SU-DHL-6 (cell line): ENCODE measurements at regions not wholly inside any gene's neighbourhood (a gene's known extent, or its start where the extent isn't known, plus 50 kb on each side); places are given as distances from the start of the nearest gene placed in this dataset.

Experiments used
- H2AFZ ChIP-seq: fragments of 200-600 bp; sonication (generic); 2 replicates; pipeline ENCODE4 v1.6.1; 2014; ENCODE audit warnings: low read depth, mild to moderate bottlenecking, moderate library complexity, mixed read lengths, antibody characterized with exemption, low read length; ENCODE audit not compliant: severe bottlenecking
- H3F3A ChIP-seq: fragments of 200-600 bp; shearing (Covaris generic); 2 replicates; pipeline ENCODE4 v1.6.0; 2016; ENCODE audit warnings: antibody characterized with exemption, mild to moderate bottlenecking; ENCODE audit not compliant: insufficient read depth
- H3K27ac ChIP-seq: fragments of 200-600 bp; sonication (generic); 2 replicates; pipeline ENCODE4 v1.5.1; 2016; ENCODE audit warnings: low read depth, mild to moderate bottlenecking, low read length, moderate library complexity, mixed read lengths
- H3K27me3 ChIP-seq: fragments of 200-600 bp; sonication (generic), shearing (Covaris generic); 2 replicates; pipeline ENCODE4 v1.6.0; 2014; ENCODE audit warnings: mild to moderate bottlenecking, low read length
- H3K36me3 ChIP-seq: fragments of 200-600 bp; sonication (generic); 2 replicates; pipeline ENCODE4 v1.6.1; 2014; ENCODE audit warnings: mild to moderate bottlenecking, low read length, mixed read lengths
- H3K4me2 ChIP-seq: fragments of 300-600, 200-600 bp; shearing (Covaris generic), sonication (generic); 2 replicates; pipeline ENCODE4 v1.6.0; 2014; ENCODE audit warnings: low read length, low read depth, mild to moderate bottlenecking; ENCODE audit not compliant: poor library complexity, severe bottlenecking
- H3K4me3 ChIP-seq: fragments of 200-600 bp; sonication (generic); 2 replicates; pipeline ENCODE4 v1.5.1; 2014; ENCODE audit warnings: antibody characterized with exemption, low read length, mild to moderate bottlenecking, mixed read lengths; ENCODE audit not compliant: insufficient read depth, poor library complexity, severe bottlenecking
- H3K79me2 ChIP-seq: fragments of 200-600 bp; sonication (generic); 2 replicates; pipeline ENCODE4 v1.6.1; 2014; ENCODE audit warnings: mild to moderate bottlenecking, low read length, moderate library complexity; ENCODE audit not compliant: insufficient read depth
- H3K9ac ChIP-seq: fragments of 200-600 bp; sonication (generic); 2 replicates; pipeline ENCODE4 v1.7.0; 2014; ENCODE audit warnings: mild to moderate bottlenecking, low read length
- H3K9me2 ChIP-seq: fragments of 200-600 bp; sonication (generic); replicated peaks from 2 replicates; pipeline ENCODE4 v1.6.1; 2014; ENCODE audit warnings: low read length; ENCODE audit not compliant: insufficient read depth
- H3K9me3 ChIP-seq: fragments of 200-600 bp; sonication (generic); 2 replicates; pipeline ENCODE4 v1.6.1; 2014; ENCODE audit warnings: low read length, mixed read lengths; ENCODE audit not compliant: insufficient read depth
- H4K20me1 ChIP-seq: fragments of 200-600 bp; sonication (generic); 2 replicates; pipeline ENCODE4 v1.6.1; 2014; ENCODE audit warnings: low read depth, mild to moderate bottlenecking, antibody characterized with exemption, low read length, moderate library complexity, mixed read lengths
- EZH2phosphoT487 ChIP-seq: fragments of 200-600 bp; sonication (generic), shearing (Covaris generic); conservative IDR thresholded peaks from 2 replicates; pipeline ENCODE4 v1.6.1; 2018; ENCODE audit warnings: mild to moderate bottlenecking, antibody characterized with exemption, low read length, moderate library complexity, mixed read lengths
- TF ChIP-seq, protein P1 (sequence below): fragments of 200-600 bp; sonication (generic); IDR thresholded peaks from one replicate; pipeline ENCODE4 v1.5.1; 2017; ENCODE audit warnings: antibody characterized with exemption, mild to moderate bottlenecking, low read length, moderate library complexity; ENCODE audit not compliant: insufficient read depth, poor library complexity, severe bottlenecking

GRCh38 chr13:30362869-30363268, 55.5 kb upstream of the KATNAL1 start:
- no peak overlapping the region for H3K4me3 ChIP-seq
- no peaks in the 10 kb centered on the region for H3K27me3 ChIP-seq
- H3K9me2 ChIP-seq: no peaks in the 10 kb centered on the region
- peaks cover 13% of the 10 kb centered on the region; the same call in 1 of the 2 replicates for H3K36me3 ChIP-seq
- no peak overlapping the region for H3K27ac ChIP-seq
- H3F3A ChIP-seq: peaks cover 10% of the 10 kb centered on the region
- H3K4me2 ChIP-seq: no peak overlapping the region
- no peak overlapping the region for H3K9ac ChIP-seq
- H2AFZ ChIP-seq: no peak overlapping the region
- TF ChIP-seq, protein P1, sequence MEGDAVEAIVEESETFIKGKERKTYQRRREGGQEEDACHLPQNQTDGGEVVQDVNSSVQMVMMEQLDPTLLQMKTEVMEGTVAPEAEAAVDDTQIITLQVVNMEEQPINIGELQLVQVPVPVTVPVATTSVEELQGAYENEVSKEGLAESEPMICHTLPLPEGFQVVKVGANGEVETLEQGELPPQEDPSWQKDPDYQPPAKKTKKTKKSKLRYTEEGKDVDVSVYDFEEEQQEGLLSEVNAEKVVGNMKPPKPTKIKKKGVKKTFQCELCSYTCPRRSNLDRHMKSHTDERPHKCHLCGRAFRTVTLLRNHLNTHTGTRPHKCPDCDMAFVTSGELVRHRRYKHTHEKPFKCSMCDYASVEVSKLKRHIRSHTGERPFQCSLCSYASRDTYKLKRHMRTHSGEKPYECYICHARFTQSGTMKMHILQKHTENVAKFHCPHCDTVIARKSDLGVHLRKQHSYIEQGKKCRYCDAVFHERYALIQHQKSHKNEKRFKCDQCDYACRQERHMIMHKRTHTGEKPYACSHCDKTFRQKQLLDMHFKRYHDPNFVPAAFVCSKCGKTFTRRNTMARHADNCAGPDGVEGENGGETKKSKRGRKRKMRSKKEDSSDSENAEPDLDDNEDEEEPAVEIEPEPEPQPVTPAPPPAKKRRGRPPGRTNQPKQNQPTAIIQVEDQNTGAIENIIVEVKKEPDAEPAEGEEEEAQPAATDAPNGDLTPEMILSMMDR: no peak
- H3K79me2 ChIP-seq: no peaks in the 10 kb centered on the region
- H3K9me3 ChIP-seq: no peaks in the 10 kb centered on the region
- H4K20me1 ChIP-seq: no peaks in the 10 kb centered on the region

DNA sequence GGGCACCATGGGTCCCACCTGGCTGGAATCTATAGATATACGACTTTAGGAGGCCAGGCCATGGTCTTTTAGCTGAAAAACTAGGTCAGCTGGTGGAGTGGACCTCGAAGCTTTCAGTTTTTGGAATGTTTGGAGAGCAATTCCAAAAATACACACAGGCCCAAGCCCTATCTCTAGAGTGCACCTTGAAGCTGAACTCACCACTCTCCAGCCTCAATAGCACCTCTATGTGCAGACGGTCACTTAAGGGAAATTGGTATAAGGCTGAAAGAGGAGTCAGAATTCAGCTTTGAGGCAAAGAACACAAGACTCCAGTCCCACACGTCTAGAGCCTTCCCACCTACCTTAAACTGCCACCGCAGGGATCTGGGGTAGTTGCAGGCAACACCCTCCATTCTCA, 56.4 kb upstream of the KATNAL1 start:
- Histone ChIP-seq H4K20me1 (no peaks in the 10 kb centered on the region), H2AFZ (no peak overlapping the region), H3K4me3 (no peak overlapping the region), H3K9me2 (no peaks in the 10 kb centered on the region), H3K27ac (no peak overlapping the region), H3K4me2 (no peak overlapping the region), H3K79me2 (no peaks in the 10 kb centered on the region), H3K9ac (no peak overlapping the region), H3K9me3 (no peaks in the 10 kb centered on the region), H3K27me3 (no peaks in the 10 kb centered on the region), H3F3A (peaks cover 5% of the 10 kb centered on the region), H3K36me3 (peaks cover 13% of the 10 kb centered on the region; the same call in 1 of the 2 replicates)
- TF ChIP-seq EZH2phosphoT487: no peak
- TF ChIP-seq, protein P1: no peak

GRCh38 chr13:30364133-30364532, 56.8 kb upstream of the KATNAL1 start:
- Histone ChIP-seq H3K27me3 (no peaks in the 10 kb centered on the region), H3K4me2 (no peak overlapping the region), H4K20me1 (no peaks in the 10 kb centered on the region), H3K4me3 (no peak overlapping the region), H3K9ac (no peak overlapping the region), H3K9me2 (no peaks in the 10 kb centered on the region), H3K27ac (no peak overlapping the region), H3F3A (peaks cover 4% of the 10 kb centered on the region; the same call in 1 of the 2 replicates), H3K9me3 (no peaks in the 10 kb centered on the region), H3K79me2 (no peaks in the 10 kb centered on the region), H3K36me3 (peaks cover 13% of the 10 kb centered on the region; the same call in 1 of the 2 replicates), H2AFZ (no peak overlapping the region)
- no peak for TF ChIP-seq EZH2phosphoT487
- TF ChIP-seq, protein P1: no peak
